A673 (cell line): ENCODE measurements at regions not wholly inside any gene's neighbourhood (a gene's known extent, or its start where the extent isn't known, plus 50 kb on each side); places are given as distances from the start of the nearest gene placed in this dataset.

Experiments
- EZH2 ChIP-seq: fragments of 200-600 bp; sonication (generic); IDR thresholded peaks from 2 replicates; pipeline ENCODE4 v1.6.1; 2017; ENCODE audit warnings: borderline replicate concordance, low read depth, mild to moderate bottlenecking, mixed read lengths, antibody characterized with exemption, low read length; ENCODE audit not compliant: poor library complexity, severe bottlenecking
- TF ChIP-seq, protein P1 (sequence below): fragments of 300-800, 200-600 bp; sonication (generic); conservative IDR thresholded peaks from 2 replicates; pipeline ENCODE4 v1.5.1; 2017; ENCODE audit warnings: low read depth, mild to moderate bottlenecking, antibody characterized with exemption, low read length, moderate library complexity, mixed read lengths

DNA sequence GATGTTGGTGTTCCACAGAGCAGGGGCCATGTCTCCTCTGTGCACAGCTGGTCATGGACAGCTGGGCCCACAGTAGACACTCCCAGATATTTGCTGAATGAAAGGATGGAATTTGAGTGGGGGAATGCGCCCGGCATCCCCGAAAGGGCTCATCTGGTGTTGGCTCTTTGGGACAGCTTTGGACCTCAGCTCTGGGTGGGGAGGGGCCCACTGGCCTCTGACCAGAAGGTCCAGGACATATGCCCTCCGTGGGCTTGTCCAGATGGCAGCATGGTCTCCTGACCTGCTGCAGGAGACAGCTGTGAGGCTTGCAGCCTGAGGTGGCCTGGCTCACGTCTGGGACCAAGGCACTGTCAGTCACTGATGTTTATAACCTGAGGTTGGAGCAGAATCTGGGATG lies 160.4 kb upstream of the AJAP1 start:
- TF ChIP-seq, protein P1, sequence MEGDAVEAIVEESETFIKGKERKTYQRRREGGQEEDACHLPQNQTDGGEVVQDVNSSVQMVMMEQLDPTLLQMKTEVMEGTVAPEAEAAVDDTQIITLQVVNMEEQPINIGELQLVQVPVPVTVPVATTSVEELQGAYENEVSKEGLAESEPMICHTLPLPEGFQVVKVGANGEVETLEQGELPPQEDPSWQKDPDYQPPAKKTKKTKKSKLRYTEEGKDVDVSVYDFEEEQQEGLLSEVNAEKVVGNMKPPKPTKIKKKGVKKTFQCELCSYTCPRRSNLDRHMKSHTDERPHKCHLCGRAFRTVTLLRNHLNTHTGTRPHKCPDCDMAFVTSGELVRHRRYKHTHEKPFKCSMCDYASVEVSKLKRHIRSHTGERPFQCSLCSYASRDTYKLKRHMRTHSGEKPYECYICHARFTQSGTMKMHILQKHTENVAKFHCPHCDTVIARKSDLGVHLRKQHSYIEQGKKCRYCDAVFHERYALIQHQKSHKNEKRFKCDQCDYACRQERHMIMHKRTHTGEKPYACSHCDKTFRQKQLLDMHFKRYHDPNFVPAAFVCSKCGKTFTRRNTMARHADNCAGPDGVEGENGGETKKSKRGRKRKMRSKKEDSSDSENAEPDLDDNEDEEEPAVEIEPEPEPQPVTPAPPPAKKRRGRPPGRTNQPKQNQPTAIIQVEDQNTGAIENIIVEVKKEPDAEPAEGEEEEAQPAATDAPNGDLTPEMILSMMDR, result no peak
- no peak for TF ChIP-seq EZH2
